Thyroid gland (tissue), 4 donors: ENCODE measurements at regions not wholly inside any gene's neighbourhood (a gene's known extent, or its start where the extent isn't known, plus 50 kb on each side); places are given as distances from the start of the nearest gene placed in this dataset.

Experiments
- DNase-seq, 2 donors: peaks; one replicate each; pipeline ENCODE4 v3.0.0-alpha.2; 2019
- H3K27ac ChIP-seq, 3 donors: fragments of 200-600 bp; sonication (generic); 1 replicate in 2 of 3; 2 replicates in 1 of 3; pipeline ENCODE4 v1.5.1; 2016 to 2019; ENCODE audit warnings: mild to moderate bottlenecking in 1 of 3, moderate library complexity in 1 of 3
- H3K27me3 ChIP-seq: fragments of 200-600 bp; sonication (generic); one replicate; pipeline ENCODE4 v1.5.1; 2019
- H3K36me3 ChIP-seq, 2 donors: fragments of 200-600 bp; sonication (generic); one replicate each; pipeline ENCODE4 v1.5.1; 2016 to 2019
- H3K4me1 ChIP-seq, 2 donors: fragments of 200-600 bp; sonication (generic); one replicate each; pipeline ENCODE4 v1.5.1; 2017 to 2019
- H3K4me3 ChIP-seq, 3 donors: fragments of 200-600 bp; sonication (generic); replicated peaks in 1 of 3; 1 replicate in 2 of 3; 2 replicates in 1 of 3; pipeline ENCODE4 v1.5.1; 2016; ENCODE audit warnings: mild to moderate bottlenecking in 1 of 3
- H3K9me3 ChIP-seq: fragments of 200-600 bp; sonication (generic); one replicate; pipeline ENCODE4 v1.5.1; 2017
- CTCF ChIP-seq, 6 experiments: fragments of 200-600 bp in 3 of 6; fragments of 450-650 bp in 3 of 6; sonication (generic) in 3 of 6; IDR thresholded peaks; one replicate each; pipeline ENCODE4 v1.5.1; 2016 to 2019; ENCODE audit warnings: antibody characterized with exemption in 6 of 6, mild to moderate bottlenecking in 2 of 6, inconsistent platforms in 1 of 6, moderate library complexity in 1 of 6
- POLR2A ChIP-seq, 2 donors: fragments of 450-650 bp; IDR thresholded peaks; one replicate each; pipeline ENCODE4 v1.6.1; 2017; ENCODE audit warnings: antibody characterized with exemption in 2 of 2, mild to moderate bottlenecking in 2 of 2, moderate library complexity in 1 of 2
- WGBS, 2 donors: methylation state at CpG; one replicate each; pipeline ENCODE4 v1.1.5; 2017; 5-methylcytosine and 5-hydroxymethylcytosine counted together
- intact Hi-C: fragments of 100-400 bp; cut with DNase I; formaldehyde crosslinking; loops from one replicate; pipeline ENCODE4 v1.15.1; 2023

GRCh38 chr6:168746643-168747042 is 305.7 kb downstream of the SMOC2 start:
- TF ChIP-seq POLR2A (IDR thresholded peaks at IDR 0.05): no peak
- TF ChIP-seq CTCF (IDR thresholded peaks at IDR 0.05): no peak
- H3K27ac ChIP-seq: no peak overlapping the region
- DNase-seq: no peak
- H3K4me3 ChIP-seq: no peak overlapping the region
- no peaks in the 10 kb centered on the region for H3K4me1 ChIP-seq
- no peaks in the 10 kb centered on the region for H3K36me3 ChIP-seq
- intact Hi-C loops: no loop called here
- no peaks in the 10 kb centered on the region for H3K27me3 ChIP-seq
- WGBS, 2 donors: 71 to 76% methylated on average over 1 of the region's 1 CpG
- no peaks in the 10 kb centered on the region for H3K9me3 ChIP-seq

- no peak for DNase-seq
- intact Hi-C loops: no loop called here
- H3K4me1 ChIP-seq: no peaks in the 10 kb centered on the region
- TF ChIP-seq POLR2A (IDR thresholded peaks at IDR 0.05) (no peak), CTCF (IDR thresholded peaks at IDR 0.05) (no peak)
- H3K27ac ChIP-seq: no peak overlapping the region
- H3K4me3 ChIP-seq: no peak overlapping the region
- H3K9me3 ChIP-seq: no peaks in the 10 kb centered on the region
- no peaks in the 10 kb centered on the region for H3K27me3 ChIP-seq
- no peaks in the 10 kb centered on the region for H3K36me3 ChIP-seq
- 85 to 94% methylated on average over 3 of the region's 3 CpGs for WGBS, 2 donors
Measured at GRCh38 chr6:168746013-168746412, 305.0 kb downstream of the SMOC2 start.

GRCh38 chr6:168744861-168745260 is 303.9 kb downstream of the SMOC2 start:
- H3K4me3 ChIP-seq: no peak overlapping the region
- H3K36me3 ChIP-seq: no peaks in the 10 kb centered on the region
- no peaks in the 10 kb centered on the region for H3K4me1 ChIP-seq
- 85 to 86% methylated on average over 3 of the region's 3 CpGs for WGBS, 2 donors
- H3K9me3 ChIP-seq: no peaks in the 10 kb centered on the region
- intact Hi-C loops: no loop called here
- no peak overlapping the region for H3K27ac ChIP-seq
- TF ChIP-seq POLR2A (IDR thresholded peaks at IDR 0.05): no peak
- no peak for TF ChIP-seq CTCF (IDR thresholded peaks at IDR 0.05)
- H3K27me3 ChIP-seq: no peaks in the 10 kb centered on the region
- DNase-seq: no peak

- no peaks in the 10 kb centered on the region for H3K36me3 ChIP-seq
- H3K9me3 ChIP-seq: no peaks in the 10 kb centered on the region
- 82 to 89% methylated on average over 23 of the region's 23 CpGs for WGBS, 2 donors
- no peaks in the 10 kb centered on the region for H3K27me3 ChIP-seq
- intact Hi-C loops: no loop called here
- no peaks in the 10 kb centered on the region for H3K4me1 ChIP-seq
- no peak for DNase-seq
- H3K4me3 ChIP-seq: no peak overlapping the region
- TF ChIP-seq CTCF (IDR thresholded peaks at IDR 0.05) (no peak), POLR2A (IDR thresholded peaks at IDR 0.05) (no peak)
- no peak overlapping the region for H3K27ac ChIP-seq
Measured at GRCh38 chr6:168741942-168742782, 301.2 kb downstream of the SMOC2 start.

GRCh38 chr6:168741305-168741704 is 300.3 kb downstream of the SMOC2 start:
- H3K9me3 ChIP-seq: no peaks in the 10 kb centered on the region
- H3K4me1 ChIP-seq: no peaks in the 10 kb centered on the region
- H3K27ac ChIP-seq: no peak overlapping the region
- H3K36me3 ChIP-seq: no peaks in the 10 kb centered on the region
- WGBS, 2 donors: 90 to 95% methylated on average over 3 of the region's 3 CpGs
- no peak overlapping the region for H3K4me3 ChIP-seq
- DNase-seq: no peak
- intact Hi-C loops: no loop called here
- no peaks in the 10 kb centered on the region for H3K27me3 ChIP-seq
- TF ChIP-seq POLR2A (IDR thresholded peaks at IDR 0.05) (no peak), CTCF (IDR thresholded peaks at IDR 0.05) (no peak)
